ENCODE measurements at regions not wholly inside any gene's neighbourhood (a gene's known extent, or its start where the extent isn't known, plus 50 kb on each side); places are given as distances from the start of the nearest gene placed in this dataset.

- no peak for DNase-seq (ENCODE audit: low read depth, low spot score)
- Histone ChIP-seq H3K9ac (ENCODE audit: low read length) (no peak overlapping the region), H3K4me3 (replicated peaks in 1 of 2; ENCODE audit: low read depth in 1 of 2, low read length in 2 of 2) (no peak overlapping the region), H3K27ac (ENCODE audit: low read depth, low read length) (no peak overlapping the region), H3K9me2 (ENCODE audit: insufficient read depth) (no peaks in the 10 kb centered on the region), H3K9me3 (ENCODE audit: control insufficient read depth in 1 of 2, insufficient read depth in 1 of 2, low read depth in 1 of 2, low read length in 2 of 2) (no peaks in the 10 kb centered on the region), H3K4me2 (ENCODE audit: low read length) (no peak overlapping the region), H3K36me3 (ENCODE audit: control insufficient read depth in 1 of 2, insufficient read depth in 2 of 2, low read length in 2 of 2) (no peaks in the 10 kb centered on the region), H4K20me1 (ENCODE audit: insufficient read depth) (no peaks in the 10 kb centered on the region), H2AFZ (ENCODE audit: low read depth, low read length, poor library complexity, severe bottlenecking) (no peak overlapping the region), H3K79me2 (ENCODE audit: insufficient read depth, low read length) (no peaks in the 10 kb centered on the region), H3K27me3 (ENCODE audit: insufficient read depth, low read length) (no peaks in the 10 kb centered on the region), H3K4me1 (ENCODE audit: control insufficient read depth in 1 of 2, insufficient read depth in 2 of 2, low read length in 2 of 2) (peaks cover 0 to 11% of the 10 kb centered on the region in 2 experiments; a peak in 2 of 4 replicates)
- POLR2A ChIA-PET = no interaction called here
- CTCF ChIA-PET = no interaction called here
- TF ChIP-seq SP1 (IDR thresholded peaks at IDR 0.05; ENCODE audit: low read depth) = no peak
- TF ChIP-seq CBX3 (IDR thresholded peaks at IDR 0.05; ENCODE audit: low read depth) = no peak
- no peak for TF ChIP-seq ZBTB33 (IDR thresholded peaks at IDR 0.05; ENCODE audit: extremely low read depth, insufficient replicate concordance, low read length)
- TF ChIP-seq POLR2A (IDR thresholded peaks at IDR 0.05; ENCODE audit: borderline replicate concordance, extremely low read depth, insufficient read depth, insufficient read length) = no peak
- TF ChIP-seq TCF7L2 (IDR thresholded peaks at IDR 0.05; ENCODE audit: borderline replicate concordance, extremely low read depth, insufficient read depth, insufficient read length) = no peak
- no peak for TF ChIP-seq ZNF274 (IDR thresholded peaks at IDR 0.05; ENCODE audit: low read depth, low read length)
- no peak for TF ChIP-seq FOSL1 (IDR thresholded peaks at IDR 0.05; ENCODE audit: low read depth)
- no peak for TF ChIP-seq MAX (IDR thresholded peaks at IDR 0.05)
- TF ChIP-seq ELF1 (IDR thresholded peaks at IDR 0.05; ENCODE audit: borderline replicate concordance, low read depth) = no peak
- TF ChIP-seq EZH2phosphoT487 (IDR thresholded peaks at IDR 0.05; ENCODE audit: borderline replicate concordance) = no peak
- TF ChIP-seq SRF (IDR thresholded peaks at IDR 0.05; ENCODE audit: low read depth) = no peak
- TF ChIP-seq REST (IDR thresholded peaks at IDR 0.05; ENCODE audit: low read depth) = no peak
- TF ChIP-seq SIN3A (IDR thresholded peaks at IDR 0.05; ENCODE audit: low read depth) = no peak
- no peak for TF ChIP-seq ZFX (IDR thresholded peaks at IDR 0.05)
- no peak for TF ChIP-seq CTCF (IDR thresholded peaks at IDR 0.05 in 2 of 3, conservative IDR thresholded peaks at IDR 0.05 in 1 of 3; ENCODE audit: borderline replicate concordance in 1 of 3, insufficient read depth in 1 of 3, low read depth in 2 of 3, low read length in 2 of 3)
- no peak for TF ChIP-seq YY1 (IDR thresholded peaks at IDR 0.05; ENCODE audit: extremely low read depth, insufficient replicate concordance, low read depth, low read length)
- no peak for TF ChIP-seq CEBPB (IDR thresholded peaks at IDR 0.05; ENCODE audit: low read depth)
- no peak for TF ChIP-seq EGR1 (IDR thresholded peaks at IDR 0.05; ENCODE audit: low read depth)
- TF ChIP-seq JUND (IDR thresholded peaks at IDR 0.05) = no peak
- no peak for TF ChIP-seq ATF3 (IDR thresholded peaks at IDR 0.05)
- intact Hi-C loops (cut with micrococcal nuclease) = no loop called here
- BruUV-seq (replicated peaks) = no TSS peak
- RAD21 ChIA-PET (ENCODE audit: low non-redundant PET in 1 of 2, low total read pairs in 2 of 2, uncharacterized antibody in 2 of 2, unreplicated experiment in 2 of 2) = no interaction called here
- no peak for ATAC-seq
Measured at GRCh38 chr3:169029674-169030285, 633.7 kb downstream of the MECOM start.
